ENCODE measurements at regions not wholly inside any gene's neighbourhood (a gene's known extent, or its start where the extent isn't known, plus 50 kb on each side); places are given as distances from the start of the nearest gene placed in this dataset.
"Not testable (repeated sequence)": the region's sequence is repeated elsewhere in the genome, so short reads cannot be mapped to it uniquely, and the experiment has no call there.

DNA sequence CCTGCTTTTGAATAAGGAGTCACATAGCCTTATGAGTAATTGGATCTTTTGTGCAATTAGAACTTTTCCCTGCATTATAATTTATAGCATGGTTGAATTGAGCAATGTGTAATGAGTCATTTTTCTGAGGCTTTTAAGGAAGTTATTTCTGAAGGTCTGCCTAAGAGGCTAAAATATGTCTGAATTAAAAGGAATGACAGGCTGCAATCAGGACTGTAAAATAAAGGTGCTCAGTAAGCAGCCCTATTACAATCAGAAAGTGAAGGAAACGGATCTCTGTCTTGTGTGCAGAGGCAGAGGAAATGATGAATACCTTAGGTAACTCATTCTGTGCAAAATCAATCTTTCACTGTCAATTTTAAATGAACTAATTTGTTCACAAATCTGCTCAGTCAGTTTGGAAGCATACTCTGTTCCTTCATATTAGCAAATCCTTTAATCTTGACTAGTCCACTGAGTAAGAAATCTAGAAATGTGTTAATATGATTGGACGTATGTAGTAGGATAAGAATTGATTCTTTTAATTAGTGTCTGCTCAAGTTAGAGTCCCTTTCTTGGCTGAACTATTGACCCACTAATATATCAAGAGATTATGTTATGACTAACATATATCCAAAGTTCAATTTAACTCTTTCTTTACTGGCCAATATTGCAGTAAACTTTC lies 290.1 kb downstream of the ZIC1 start:
- DNase-seq (ENCODE audit: extremely low spot score in 2 of 2): no peak
- Histone ChIP-seq H3K27me3 (no peaks in the 10 kb centered on the region), H3K36me3 (no peaks in the 10 kb centered on the region), H3K27ac (no peak overlapping the region), H3K4me1 (no peaks in the 10 kb centered on the region), H3K9me3 (no peaks in the 10 kb centered on the region), H3K4me3 (no peak overlapping the region)
- intact Hi-C loops (cut with DNase I): no loop called here
- TF ChIP-seq POLR2AphosphoS5 (IDR thresholded peaks at IDR 0.05; ENCODE audit: insufficient read depth in 1 of 2, low read depth in 1 of 2) (peak in 1 of 2 donors; percentile 17), POLR2A (IDR thresholded peaks at IDR 0.05) (no peak)

DNA sequence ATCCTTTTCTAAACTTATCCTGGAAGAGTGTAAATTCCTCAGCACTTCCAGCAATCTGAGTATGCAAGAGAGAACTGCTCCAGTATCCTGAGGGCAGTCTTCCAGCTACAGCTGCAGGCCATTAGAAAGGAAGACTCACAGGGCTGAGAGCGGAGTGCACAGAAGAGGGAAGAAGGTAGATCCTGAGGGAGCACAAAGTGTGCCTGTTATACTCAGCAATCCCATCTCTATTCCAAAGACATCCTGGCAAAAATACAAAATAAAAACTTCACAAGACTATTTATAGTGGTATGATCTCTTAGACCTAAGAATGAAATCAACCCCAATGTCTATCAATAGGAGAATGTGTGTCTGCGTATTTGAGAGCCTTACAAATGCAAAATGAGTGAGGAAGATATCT lies 292.0 kb downstream of the ZIC1 start:
- H3K27ac ChIP-seq: no peak overlapping the region
- no peaks in the 10 kb centered on the region for H3K4me1 ChIP-seq
- H3K27me3 ChIP-seq: no peaks in the 10 kb centered on the region
- intact Hi-C loops (cut with DNase I): no loop called here
- TF ChIP-seq, protein P1, sequence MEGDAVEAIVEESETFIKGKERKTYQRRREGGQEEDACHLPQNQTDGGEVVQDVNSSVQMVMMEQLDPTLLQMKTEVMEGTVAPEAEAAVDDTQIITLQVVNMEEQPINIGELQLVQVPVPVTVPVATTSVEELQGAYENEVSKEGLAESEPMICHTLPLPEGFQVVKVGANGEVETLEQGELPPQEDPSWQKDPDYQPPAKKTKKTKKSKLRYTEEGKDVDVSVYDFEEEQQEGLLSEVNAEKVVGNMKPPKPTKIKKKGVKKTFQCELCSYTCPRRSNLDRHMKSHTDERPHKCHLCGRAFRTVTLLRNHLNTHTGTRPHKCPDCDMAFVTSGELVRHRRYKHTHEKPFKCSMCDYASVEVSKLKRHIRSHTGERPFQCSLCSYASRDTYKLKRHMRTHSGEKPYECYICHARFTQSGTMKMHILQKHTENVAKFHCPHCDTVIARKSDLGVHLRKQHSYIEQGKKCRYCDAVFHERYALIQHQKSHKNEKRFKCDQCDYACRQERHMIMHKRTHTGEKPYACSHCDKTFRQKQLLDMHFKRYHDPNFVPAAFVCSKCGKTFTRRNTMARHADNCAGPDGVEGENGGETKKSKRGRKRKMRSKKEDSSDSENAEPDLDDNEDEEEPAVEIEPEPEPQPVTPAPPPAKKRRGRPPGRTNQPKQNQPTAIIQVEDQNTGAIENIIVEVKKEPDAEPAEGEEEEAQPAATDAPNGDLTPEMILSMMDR (IDR thresholded peaks at IDR 0.05): no peak
- TF ChIP-seq POLR2AphosphoS5 (IDR thresholded peaks at IDR 0.05; ENCODE audit: insufficient read depth in 1 of 2, low read depth in 1 of 2) (no peak), POLR2A (IDR thresholded peaks at IDR 0.05) (no peak)
- no peak overlapping the region for H3K4me3 ChIP-seq
- no peaks in the 10 kb centered on the region for H3K9me3 ChIP-seq
- no peaks in the 10 kb centered on the region for H3K36me3 ChIP-seq
- DNase-seq (ENCODE audit: extremely low spot score in 2 of 2): no peak

DNA sequence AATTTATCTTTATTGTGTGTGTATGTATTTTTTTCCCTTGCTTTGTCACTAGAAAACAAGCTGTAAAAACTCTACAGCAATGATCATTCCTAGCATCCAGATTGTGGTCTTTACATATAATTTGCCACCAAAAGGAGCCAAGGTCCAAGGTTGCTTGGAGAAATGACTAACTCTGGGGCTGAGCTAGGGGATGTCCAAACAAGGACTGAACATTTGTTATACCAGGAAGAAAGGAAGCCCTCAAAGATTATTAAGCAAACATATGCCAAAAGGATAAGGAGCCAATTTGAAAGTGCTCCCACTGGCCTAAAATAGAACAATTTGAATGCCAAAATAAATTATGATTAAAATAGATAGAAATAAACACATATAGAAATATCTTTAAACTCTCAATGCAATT lies 293.3 kb downstream of the ZIC1 start:
- Histone ChIP-seq H3K4me1 (no peaks in the 10 kb centered on the region), H3K9me3 (no peaks in the 10 kb centered on the region), H3K27me3 (no peaks in the 10 kb centered on the region), H3K4me3 (no peak overlapping the region), H3K27ac (no peak overlapping the region), H3K36me3 (no peaks in the 10 kb centered on the region)
- intact Hi-C loops (cut with DNase I): no loop called here
- no peak for DNase-seq (ENCODE audit: extremely low spot score in 2 of 2)
- TF ChIP-seq POLR2AphosphoS5 (IDR thresholded peaks at IDR 0.05; ENCODE audit: insufficient read depth in 1 of 2, low read depth in 1 of 2): no peak
- TF ChIP-seq, protein P1 (IDR thresholded peaks at IDR 0.05): no peak
- TF ChIP-seq POLR2A (IDR thresholded peaks at IDR 0.05): no peak

DNA sequence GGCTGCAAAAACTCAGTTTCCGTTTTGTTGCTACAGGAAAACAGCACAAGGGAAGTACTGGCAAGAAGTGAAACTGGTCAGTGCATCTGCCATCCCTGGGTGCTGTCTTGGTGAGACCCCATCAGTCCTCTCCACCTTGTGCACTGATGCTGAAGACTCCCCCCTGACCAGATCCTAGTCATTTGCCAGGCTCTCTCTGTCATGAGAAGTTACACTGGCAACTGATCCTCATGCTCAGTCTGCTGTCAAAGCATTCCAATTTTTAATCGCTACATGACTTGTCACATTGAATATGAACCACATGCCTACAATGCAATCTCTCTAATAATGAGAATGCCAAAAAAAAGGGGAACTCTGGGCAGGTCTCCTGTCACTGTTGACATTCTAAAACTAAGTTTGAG lies 296.5 kb downstream of the ZIC1 start:
- Histone ChIP-seq H3K27ac (no peak overlapping the region), H3K27me3 (no peaks in the 10 kb centered on the region), H3K4me3 (no peak overlapping the region), H3K4me1 (no peaks in the 10 kb centered on the region), H3K9me3 (no peaks in the 10 kb centered on the region), H3K36me3 (no peaks in the 10 kb centered on the region)
- TF ChIP-seq POLR2AphosphoS5 (IDR thresholded peaks at IDR 0.05; ENCODE audit: insufficient read depth in 1 of 2, low read depth in 1 of 2): no peak
- TF ChIP-seq POLR2A (IDR thresholded peaks at IDR 0.05): no peak
- TF ChIP-seq, protein P1 (IDR thresholded peaks at IDR 0.05): no peak
- DNase-seq (ENCODE audit: extremely low spot score in 2 of 2): no peak
- intact Hi-C loops (cut with DNase I): no loop called here

DNA sequence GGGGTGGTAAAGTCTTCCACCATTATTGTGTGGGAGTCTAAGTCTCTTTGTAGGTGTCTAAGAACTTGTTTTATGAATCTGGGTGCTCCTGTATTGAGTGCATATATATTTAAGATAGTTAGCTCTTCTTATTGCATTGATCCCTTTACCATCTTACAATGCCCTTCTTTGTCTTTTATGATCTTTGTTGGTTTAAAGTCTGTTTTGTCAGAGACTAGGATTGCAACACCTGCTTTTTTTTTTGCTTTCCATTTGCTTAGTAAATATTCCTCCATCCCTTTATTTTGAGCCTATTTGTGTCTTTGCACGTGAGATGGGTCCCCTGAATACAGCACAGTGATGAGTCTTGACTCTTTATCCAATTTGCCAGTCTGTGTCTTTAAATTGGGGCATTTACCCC lies 301.6 kb downstream of the ZIC1 start:
- H3K27me3 ChIP-seq; H3K4me3 ChIP-seq; H3K4me1 ChIP-seq; H3K9me3 ChIP-seq; DNase-seq (ENCODE audit: extremely low spot score in 2 of 2); intact Hi-C loops (cut with DNase I); H3K36me3 ChIP-seq; H3K27ac ChIP-seq: not testable (repeated sequence)

DNA sequence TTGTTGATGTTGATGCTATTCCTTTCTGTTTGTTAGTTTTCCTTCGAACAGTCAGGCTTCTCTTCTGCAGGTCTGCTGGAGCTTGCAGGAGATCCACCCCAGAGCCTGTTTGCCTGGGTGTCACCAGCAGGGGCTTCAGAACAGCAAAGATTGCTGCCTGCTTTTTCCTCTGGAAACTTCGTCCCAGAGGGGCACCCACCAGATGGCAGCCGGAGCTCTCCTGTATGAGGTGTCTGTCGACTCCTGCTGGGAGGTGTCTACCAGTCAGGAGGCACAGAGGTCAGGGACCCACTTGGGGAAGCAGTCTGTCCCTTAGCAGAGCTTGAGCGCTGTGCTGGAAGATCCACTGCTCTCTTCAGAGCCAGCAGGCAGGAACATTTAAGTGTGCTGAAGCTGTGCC lies 303.2 kb downstream of the ZIC1 start:
- intact Hi-C loops (cut with DNase I): no loop called here
- no peak overlapping the region for H3K4me3 ChIP-seq
- no peaks in the 10 kb centered on the region for H3K9me3 ChIP-seq
- DNase-seq (ENCODE audit: extremely low spot score in 2 of 2): no peak
- no peak for TF ChIP-seq POLR2A (IDR thresholded peaks at IDR 0.05)
- TF ChIP-seq, protein P1 (IDR thresholded peaks at IDR 0.05): no peak
- no peaks in the 10 kb centered on the region for H3K36me3 ChIP-seq
- H3K27ac ChIP-seq: no peak overlapping the region
- H3K27me3 ChIP-seq: no peaks in the 10 kb centered on the region
- no peaks in the 10 kb centered on the region for H3K4me1 ChIP-seq

DNA sequence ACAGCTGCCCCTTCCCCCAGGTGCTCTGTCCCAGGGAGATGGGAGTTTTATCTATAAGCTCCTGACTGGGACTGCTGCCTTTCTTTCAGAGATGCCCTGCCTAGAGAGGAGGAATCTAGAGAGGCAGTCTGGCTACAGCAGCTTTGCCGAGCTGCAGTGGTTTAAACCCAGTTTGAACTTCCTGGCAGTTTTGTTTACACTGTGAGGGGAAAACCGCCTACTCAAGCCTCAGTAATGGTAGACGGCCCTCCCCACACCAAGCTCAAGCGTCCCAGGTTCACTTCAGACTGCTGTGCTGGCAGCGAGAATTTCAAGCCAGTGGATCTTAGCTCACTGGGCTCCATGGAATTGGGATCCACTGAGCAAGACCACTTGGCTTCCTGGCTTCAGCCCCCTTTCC lies 303.6 kb downstream of the ZIC1 start:
- DNase-seq (ENCODE audit: extremely low spot score in 2 of 2); H3K4me3 ChIP-seq; H3K36me3 ChIP-seq; H3K4me1 ChIP-seq; H3K9me3 ChIP-seq; H3K27me3 ChIP-seq; H3K27ac ChIP-seq; intact Hi-C loops (cut with DNase I): not testable (repeated sequence)
